PC-3 (cell line): ENCODE measurements at regions not wholly inside any gene's neighbourhood (a gene's known extent, or its start where the extent isn't known, plus 50 kb on each side); places are given as distances from the start of the nearest gene placed in this dataset.

Experiments
- EZH2 ChIP-seq: fragments of 300-600 bp; sonication (generic); IDR thresholded peaks from one replicate; pipeline ENCODE4 v1.6.1; 2017; ENCODE audit warnings: antibody characterized with exemption, mild to moderate bottlenecking, low read length; ENCODE audit not compliant: unreplicated experiment
- TF ChIP-seq, protein P1 (sequence below): fragments of 300-600 bp; sonication (generic); conservative IDR thresholded peaks from 2 replicates; pipeline ENCODE4 v1.5.1; 2017; ENCODE audit warnings: antibody characterized with exemption, low read depth, mild to moderate bottlenecking, low read length

- no peak for TF ChIP-seq EZH2
- TF ChIP-seq, protein P1, sequence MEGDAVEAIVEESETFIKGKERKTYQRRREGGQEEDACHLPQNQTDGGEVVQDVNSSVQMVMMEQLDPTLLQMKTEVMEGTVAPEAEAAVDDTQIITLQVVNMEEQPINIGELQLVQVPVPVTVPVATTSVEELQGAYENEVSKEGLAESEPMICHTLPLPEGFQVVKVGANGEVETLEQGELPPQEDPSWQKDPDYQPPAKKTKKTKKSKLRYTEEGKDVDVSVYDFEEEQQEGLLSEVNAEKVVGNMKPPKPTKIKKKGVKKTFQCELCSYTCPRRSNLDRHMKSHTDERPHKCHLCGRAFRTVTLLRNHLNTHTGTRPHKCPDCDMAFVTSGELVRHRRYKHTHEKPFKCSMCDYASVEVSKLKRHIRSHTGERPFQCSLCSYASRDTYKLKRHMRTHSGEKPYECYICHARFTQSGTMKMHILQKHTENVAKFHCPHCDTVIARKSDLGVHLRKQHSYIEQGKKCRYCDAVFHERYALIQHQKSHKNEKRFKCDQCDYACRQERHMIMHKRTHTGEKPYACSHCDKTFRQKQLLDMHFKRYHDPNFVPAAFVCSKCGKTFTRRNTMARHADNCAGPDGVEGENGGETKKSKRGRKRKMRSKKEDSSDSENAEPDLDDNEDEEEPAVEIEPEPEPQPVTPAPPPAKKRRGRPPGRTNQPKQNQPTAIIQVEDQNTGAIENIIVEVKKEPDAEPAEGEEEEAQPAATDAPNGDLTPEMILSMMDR, result no peak
Measured at GRCh38 chr3:187593451-187593850, 76.7 kb downstream of the SST start.
